Stimulated activated CD4-positive, alpha-beta T cell treated with anti-CD3 and anti-CD28 coated beads, Interleukin-15, amount 100 ng/mL, for 48 hours (primary cell): ENCODE measurements at regions not wholly inside any gene's neighbourhood (a gene's known extent, or its start where the extent isn't known, plus 50 kb on each side); places are given as distances from the start of the nearest gene placed in this dataset.
"Not testable (repeated sequence)": the region's sequence is repeated elsewhere in the genome, so short reads cannot be mapped to it uniquely, and the experiment has no call there.

Experiments
- DNase-seq, 2 donors: peaks; one replicate each; pipeline ENCODE4 v3.0.0-alpha.2; 2020; ENCODE audit warnings: low read depth in 2 of 2

DNA sequence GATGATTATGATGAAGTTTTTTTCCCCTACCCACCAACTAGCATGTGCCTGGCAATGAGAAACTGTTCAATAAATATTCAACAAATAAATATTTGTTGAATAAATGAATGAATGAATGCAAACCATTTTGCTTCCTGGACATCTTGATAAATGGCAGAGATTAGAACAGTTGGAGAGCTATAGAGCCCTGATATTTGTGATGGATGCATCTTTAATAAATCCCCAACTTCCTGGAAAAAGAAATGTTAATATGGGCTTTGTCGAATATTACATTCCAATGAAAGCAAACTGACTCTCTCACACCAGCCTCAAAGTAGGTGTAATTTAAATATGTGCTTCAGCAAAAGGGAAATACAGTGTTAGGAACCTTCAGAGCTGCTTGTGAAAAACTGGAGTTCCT lies 419.7 kb downstream of the MID1IP1 start:
- no peak for DNase-seq

DNA sequence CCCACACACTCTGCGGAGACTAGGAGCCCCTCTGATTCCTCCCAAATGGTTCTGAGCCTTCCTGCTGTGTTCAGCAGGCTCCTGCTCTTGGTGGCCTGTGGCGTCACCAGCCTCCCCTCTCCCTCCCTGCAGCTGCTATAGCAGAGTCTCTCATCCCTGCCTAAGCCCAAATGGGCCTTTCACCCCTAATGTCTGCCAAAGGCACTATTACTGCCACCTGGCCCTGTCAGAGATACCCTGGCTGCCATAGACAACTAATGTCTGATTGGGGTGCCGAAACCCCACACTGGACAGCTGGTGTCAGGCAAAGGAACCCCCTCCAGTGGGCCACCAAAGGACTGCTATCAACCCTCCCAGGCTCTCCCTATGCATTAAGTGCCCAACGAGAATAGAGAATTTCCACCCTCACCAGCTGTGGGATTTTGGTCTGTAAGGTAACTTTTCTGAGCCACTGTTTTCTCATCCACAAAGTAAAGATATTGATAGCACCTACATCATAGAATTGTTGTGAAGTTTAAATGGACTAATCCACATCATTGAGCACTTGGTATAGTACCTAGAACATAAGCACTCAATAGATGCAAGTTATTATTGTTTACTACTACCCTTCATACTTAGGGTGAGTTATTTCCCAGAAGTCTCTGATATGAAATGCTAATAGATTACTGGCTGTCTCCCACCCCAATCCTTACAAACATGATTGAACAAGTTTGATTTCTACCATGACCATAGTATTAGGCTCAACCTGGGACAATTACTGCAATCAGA lies 421.3 kb downstream of the MID1IP1 start:
- DNase-seq, result no peak

DNA sequence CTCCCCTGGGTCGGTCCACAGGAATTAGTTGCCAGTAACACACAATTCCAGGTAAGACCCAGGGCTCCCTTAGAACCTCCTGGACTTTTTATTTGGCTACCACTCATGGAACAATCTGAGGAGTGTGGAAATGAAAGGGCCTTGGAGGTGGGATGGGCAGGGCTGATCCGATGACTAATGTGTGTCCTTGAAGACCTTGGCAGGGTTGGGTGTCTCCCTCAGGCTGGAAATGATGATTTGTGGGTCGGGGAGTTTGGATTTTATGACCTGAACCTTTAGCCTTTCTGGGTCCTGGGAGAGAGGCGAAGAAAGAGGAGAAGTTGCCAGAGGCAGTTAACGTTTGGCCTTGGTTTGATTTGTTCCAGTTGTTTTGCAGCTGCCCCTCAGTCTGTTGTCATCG lies 425.0 kb downstream of the MID1IP1 start:
- DNase-seq, result no peak

DNA sequence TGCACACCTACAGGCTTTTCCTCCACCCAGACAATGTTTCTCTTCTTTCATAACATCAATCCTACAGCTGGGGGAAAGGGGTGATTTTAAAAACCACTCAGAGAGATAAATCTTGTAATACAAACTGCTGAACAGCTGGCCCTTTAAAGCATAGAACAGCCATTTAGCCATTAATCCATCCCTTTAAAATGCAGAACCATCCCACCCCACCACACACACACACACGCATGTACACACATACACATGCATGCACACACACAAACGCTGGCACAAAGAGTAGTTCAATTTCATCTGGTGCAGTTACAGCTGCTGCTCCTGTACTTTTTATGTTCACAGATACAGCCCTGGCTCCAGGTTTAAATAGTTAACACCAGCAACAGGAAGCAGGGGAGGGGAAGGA lies 426.1 kb downstream of the MID1IP1 start:
- no peak for DNase-seq

- DNase-seq, result no peak
Observed at GRCh38 chrX:39238006-39238405, 436.7 kb downstream of the MID1IP1 start.

DNA sequence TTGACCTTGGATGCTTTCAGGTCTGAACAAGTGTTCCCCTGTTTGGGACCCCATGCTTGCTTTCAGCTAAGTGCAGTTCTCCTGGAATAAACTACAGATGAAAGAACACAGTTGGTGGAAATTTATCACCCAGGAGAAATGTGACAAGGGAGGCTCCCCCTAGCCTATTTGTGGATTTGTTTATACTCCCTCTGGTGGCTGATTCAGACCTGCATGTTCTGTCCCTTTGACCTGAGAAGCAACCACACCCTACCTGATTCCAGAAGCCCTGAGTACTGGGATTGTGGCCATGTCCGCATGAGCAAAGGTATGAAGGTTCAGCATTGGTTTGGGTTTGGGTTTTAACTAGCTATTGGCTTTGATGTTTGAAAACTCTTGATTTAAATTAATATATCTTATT lies 440.9 kb downstream of the MID1IP1 start:
- DNase-seq, result no peak

GRCh38 chrX:39244147-39244546 lies 442.9 kb downstream of the MID1IP1 start:
- DNase-seq, result no peak

- DNase-seq, result no peak
Observed at GRCh38 chrX:39245024-39245423, 443.8 kb downstream of the MID1IP1 start.

GRCh38 chrX:39247536-39247935 lies 446.3 kb downstream of the MID1IP1 start:
- no peak for DNase-seq

DNA sequence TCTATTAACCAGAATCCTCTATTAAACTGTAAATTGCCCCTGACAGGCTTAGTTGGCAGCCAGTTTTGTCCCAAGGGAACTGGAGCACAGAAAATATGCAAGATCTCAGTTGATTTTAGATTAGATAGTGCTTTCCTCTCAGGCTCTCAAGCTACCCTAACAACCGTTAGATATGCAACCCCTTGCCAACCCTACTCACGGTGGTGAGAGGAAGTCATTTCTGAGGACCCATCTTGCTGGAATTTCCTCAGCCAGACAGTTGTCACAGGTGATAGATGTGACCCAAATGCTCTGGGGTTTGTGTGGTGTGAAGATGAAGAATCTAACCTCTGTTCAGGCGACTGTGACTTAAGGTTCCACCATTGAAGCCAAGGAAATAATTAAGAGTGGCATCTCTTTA lies 447.1 kb downstream of the MID1IP1 start:
- no peak for DNase-seq

- DNase-seq, result no peak
Observed at GRCh38 chrX:39249999-39250398, 448.7 kb downstream of the MID1IP1 start.

DNA sequence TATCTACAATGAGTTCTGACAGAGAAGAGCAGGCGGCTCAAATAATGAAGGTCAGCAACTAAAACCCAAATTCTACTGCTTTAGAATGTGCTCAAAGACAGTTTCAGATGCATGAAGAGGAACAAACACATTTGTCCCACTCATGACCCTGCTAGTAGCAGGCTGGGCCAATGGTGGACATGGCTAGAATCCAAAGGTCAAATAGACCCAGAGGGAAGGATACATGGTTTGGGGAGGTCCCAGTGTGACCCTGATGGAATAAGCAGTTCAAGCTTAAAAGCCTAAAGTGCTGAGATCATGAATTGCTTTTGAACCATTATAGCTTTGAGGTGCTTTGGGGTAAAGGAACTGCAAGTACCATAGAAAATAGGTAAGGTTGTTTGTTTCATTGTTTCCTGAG lies 450.7 kb downstream of the MID1IP1 start:
- no peak for DNase-seq

DNA sequence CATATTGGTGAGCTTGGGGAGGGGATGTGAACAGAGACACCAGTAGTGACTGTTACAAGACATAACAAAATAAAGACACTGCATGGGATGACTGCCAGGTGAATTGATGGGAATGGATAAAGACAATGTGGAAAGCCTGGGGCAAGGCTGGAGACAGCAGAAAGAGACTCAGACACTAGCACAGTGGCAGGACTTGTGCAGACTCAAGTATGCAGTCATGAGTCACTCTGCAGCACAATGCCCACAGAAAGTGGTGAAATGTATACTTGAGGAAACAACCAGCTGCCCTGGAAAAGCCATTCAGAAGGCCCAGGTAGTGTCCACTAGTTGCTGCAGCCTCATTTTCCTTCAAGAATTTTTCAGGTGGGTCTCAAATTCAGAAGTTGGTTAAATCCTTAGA lies 452.3 kb downstream of the MID1IP1 start:
- DNase-seq, result no peak

- no peak for DNase-seq
Observed at GRCh38 chrX:39258331-39258730, 457.1 kb downstream of the MID1IP1 start.

DNA sequence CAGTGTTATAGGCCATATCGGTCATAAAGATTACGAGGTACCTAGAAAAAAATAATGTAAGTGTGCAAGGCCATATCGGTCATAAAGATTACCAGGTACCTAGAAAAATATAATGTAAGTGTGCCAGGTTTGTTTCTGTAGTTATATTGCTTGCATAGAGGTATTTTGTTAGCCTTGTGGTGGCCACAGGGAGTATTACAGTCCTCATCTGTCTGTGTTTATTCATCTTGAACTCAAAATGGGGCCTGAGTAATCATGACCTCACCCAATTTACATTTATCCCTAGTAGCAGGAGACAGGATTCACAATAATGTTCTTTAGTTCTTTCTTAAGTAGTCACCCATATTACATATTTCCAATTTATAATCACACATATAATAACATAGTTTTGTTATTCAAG lies 459.7 kb downstream of the MID1IP1 start:
- DNase-seq, result no peak

GRCh38 chrX:39261446-39262147 lies 460.3 kb downstream of the MID1IP1 start:
- no peak for DNase-seq

GRCh38 chrX:39262641-39263040 lies 461.4 kb downstream of the MID1IP1 start:
- DNase-seq, result no peak

DNA sequence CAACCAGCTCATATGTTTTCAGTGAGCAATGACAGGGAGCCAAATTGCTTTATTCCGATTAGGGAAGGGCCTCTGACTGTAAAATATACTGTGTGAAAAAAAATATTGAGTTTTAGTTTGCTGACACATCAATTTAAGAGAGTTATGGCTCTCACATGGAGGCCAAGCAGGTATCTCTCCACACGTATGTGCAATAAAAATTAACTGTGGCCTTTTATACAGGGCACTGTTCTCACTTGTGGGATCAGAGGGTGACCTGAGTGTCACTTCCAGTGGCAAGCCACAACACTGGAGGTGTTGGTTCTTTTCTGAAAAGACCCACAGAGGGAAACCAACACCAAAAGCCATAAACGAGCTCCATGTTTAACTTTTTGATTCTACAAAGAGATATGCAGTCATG lies 462.8 kb downstream of the MID1IP1 start:
- DNase-seq, result no peak

GRCh38 chrX:39267176-39267575 lies 465.9 kb downstream of the MID1IP1 start:
- DNase-seq, result no peak

- no peak for DNase-seq
Observed at GRCh38 chrX:39268207-39268606, 466.9 kb downstream of the MID1IP1 start.

DNA sequence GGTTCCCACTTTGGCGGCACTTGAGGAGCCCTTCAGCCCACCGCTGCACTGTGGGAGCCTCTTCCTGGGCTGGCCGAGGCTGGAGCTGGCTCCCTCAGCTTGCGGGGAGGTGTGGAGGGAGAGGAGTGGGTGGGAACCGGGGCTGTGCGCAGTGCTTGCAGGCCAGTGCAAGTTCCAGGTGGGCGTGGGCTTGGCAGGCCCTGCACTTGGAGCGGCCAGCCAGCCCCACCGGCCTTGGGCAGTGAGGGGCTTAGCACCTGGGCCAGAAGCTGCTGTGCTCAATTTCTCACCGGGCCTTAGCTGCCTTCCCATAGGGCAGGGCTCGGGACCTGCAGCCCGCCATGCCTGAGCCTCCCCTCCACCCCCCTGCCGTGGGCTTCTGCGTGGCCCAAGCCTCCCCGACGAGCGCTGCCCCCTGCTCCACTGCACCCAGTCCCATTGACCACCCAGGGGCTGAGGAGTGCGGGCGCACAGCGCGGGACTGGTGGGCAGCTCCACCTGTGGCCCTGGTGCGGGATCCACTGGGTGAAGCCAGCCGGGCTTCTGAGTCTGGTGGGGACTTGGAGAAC lies 474.3 kb downstream of the MID1IP1 start:
- no peak for DNase-seq

DNA sequence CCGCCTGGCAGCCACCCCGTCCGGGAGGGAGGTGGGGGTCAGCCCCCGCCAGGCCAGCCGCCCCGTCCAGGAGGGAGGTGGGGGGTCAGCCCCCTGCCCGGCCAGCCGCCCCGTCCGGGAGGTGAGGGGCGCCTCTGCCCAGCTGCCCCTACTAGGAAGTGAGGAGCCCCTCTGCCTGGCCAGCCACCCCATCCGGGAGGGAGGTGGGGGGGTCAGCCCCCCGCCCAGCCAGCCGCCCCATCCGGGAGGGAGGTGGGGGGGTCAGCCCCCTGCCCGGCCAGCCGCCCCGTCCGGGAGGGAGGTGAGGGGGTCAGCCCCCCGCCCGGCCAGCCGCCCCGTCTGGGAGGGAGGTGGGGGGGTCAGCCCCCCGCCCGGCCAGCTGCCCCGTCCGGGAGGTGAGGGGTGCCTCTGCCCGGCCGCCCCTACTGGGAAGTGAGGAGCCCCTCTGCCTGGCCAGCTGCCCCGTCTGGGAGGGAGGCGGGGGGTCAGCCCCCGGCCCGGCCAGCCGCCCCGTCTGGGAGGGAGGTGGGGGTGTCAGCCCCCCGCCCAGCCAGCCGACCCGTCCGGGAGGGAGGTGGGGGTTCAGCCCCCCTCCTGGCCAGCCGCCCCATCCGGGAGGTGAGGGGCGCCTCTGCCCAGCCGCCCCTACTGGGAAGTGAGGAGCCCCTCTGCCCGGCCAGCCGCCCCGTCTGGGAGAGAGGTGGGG lies 476.6 kb downstream of the MID1IP1 start:
- not testable (repeated sequence) for DNase-seq

GRCh38 chrX:39283239-39283638 lies 482.0 kb downstream of the MID1IP1 start:
- DNase-seq, result no peak
